H54 (cell line): ENCODE measurements at regions not wholly inside any gene's neighbourhood (a gene's known extent, or its start where the extent isn't known, plus 50 kb on each side); places are given as distances from the start of the nearest gene placed in this dataset.

Source experiments
- DNase-seq: peaks from one replicate; pipeline ENCODE4 v3.0.0; 2011; ENCODE audit warnings: low spot score, mixed read lengths; ENCODE audit not compliant: insufficient read length
- FAIRE-seq: peaks from 3 replicates; lab custom pipeline; 2011; peaks lifted over from hg19 to GRCh38; lab: Jason Lieb, UNC
- POLR2A ChIP-seq: IDR thresholded peaks from 2 replicates; pipeline ENCODE4 v1.6.1; 2011; ENCODE audit warnings: low read depth, mild to moderate bottlenecking, low read length

- DNase-seq (no peak), FAIRE-seq (no peak)
- TF ChIP-seq POLR2A, result no peak
These were observed 125.1 kb upstream of the MGAT5 start for GRCh38 chr2:134128746-134129145.

GRCh38 chr2:134129900-134130537 lies 123.9 kb upstream of the MGAT5 start:
- no peak for DNase-seq
- no peak for FAIRE-seq
- TF ChIP-seq POLR2A, result no peak

- FAIRE-seq, result no peak
These were observed 122.0 kb upstream of the MGAT5 start for GRCh38 chr2:134131681-134132489.

GRCh38 chr2:134132490-134132857 lies 121.4 kb upstream of the MGAT5 start:
- no peak for FAIRE-seq
- no peak for DNase-seq
- TF ChIP-seq POLR2A, result no peak

More at GRCh38 chr2:134131681-134132489, 122.0 kb upstream of the MGAT5 start:
- no peak for TF ChIP-seq POLR2A
- DNase-seq, result no peak

- TF ChIP-seq POLR2A, result no peak
- no peak for DNase-seq
- no peak for FAIRE-seq
These were observed 120.1 kb upstream of the MGAT5 start for GRCh38 chr2:134133622-134134312.

GRCh38 chr2:134134313-134134706 lies 119.6 kb upstream of the MGAT5 start:
- no peak for TF ChIP-seq POLR2A

GRCh38 chr2:134134827-134135226 lies 119.0 kb upstream of the MGAT5 start:
- no peak for FAIRE-seq
- no peak for DNase-seq
- no peak for TF ChIP-seq POLR2A

More at GRCh38 chr2:134134313-134134706, 119.6 kb upstream of the MGAT5 start:
- DNase-seq, result no peak
- FAIRE-seq, result no peak

GRCh38 chr2:134135793-134136192 lies 118.1 kb upstream of the MGAT5 start:
- TF ChIP-seq POLR2A, result no peak
- FAIRE-seq (no peak), DNase-seq (no peak)

GRCh38 chr2:134136731-134137130 lies 117.1 kb upstream of the MGAT5 start:
- FAIRE-seq (no peak), DNase-seq (no peak)
- no peak for TF ChIP-seq POLR2A

- no peak for TF ChIP-seq POLR2A
- DNase-seq (peak; percentile 77), FAIRE-seq (peak; percentile 75)
These were observed 116.7 kb upstream of the MGAT5 start for GRCh38 chr2:134137182-134137611.

- DNase-seq (no peak), FAIRE-seq (no peak)
- no peak for TF ChIP-seq POLR2A
These were observed 115.8 kb upstream of the MGAT5 start for GRCh38 chr2:134138115-134138514.

- DNase-seq, result no peak
- no peak for FAIRE-seq
- TF ChIP-seq POLR2A, result no peak
These were observed 114.3 kb upstream of the MGAT5 start for GRCh38 chr2:134139611-134140010.

- FAIRE-seq, result no peak
- TF ChIP-seq POLR2A, result no peak
- DNase-seq, result no peak
These were observed 113.6 kb upstream of the MGAT5 start for GRCh38 chr2:134140251-134140661.

GRCh38 chr2:134141598-134142340 lies 112.1 kb upstream of the MGAT5 start:
- TF ChIP-seq POLR2A, result no peak
- DNase-seq, result no peak
- FAIRE-seq, result no peak
